ENCODE measurements at regions not wholly inside any gene's neighbourhood (a gene's known extent, or its start where the extent isn't known, plus 50 kb on each side); places are given as distances from the start of the nearest gene placed in this dataset.
"Not testable (repeated sequence)": the region's sequence is repeated elsewhere in the genome, so short reads cannot be mapped to it uniquely, and the experiment has no call there.

DNA sequence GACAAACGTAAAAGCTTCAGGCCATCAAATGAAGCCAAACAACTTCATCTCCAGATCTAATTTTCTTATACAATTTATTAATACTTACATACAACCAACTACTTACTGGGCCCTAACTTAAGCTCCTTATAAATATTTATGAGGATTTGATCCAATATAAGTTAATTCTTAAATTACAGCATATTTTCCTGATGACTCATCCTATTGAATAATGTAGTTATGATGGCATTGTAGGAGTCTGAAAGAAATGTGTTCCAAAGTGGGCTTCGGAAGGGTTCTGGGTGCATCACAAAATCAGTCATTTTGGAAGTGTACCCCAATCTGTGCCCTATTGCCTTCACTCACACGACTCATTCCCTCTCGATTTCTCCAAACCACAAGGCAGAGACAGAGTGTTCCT, 455.1 kb upstream of the CTSO start:
- DNase-seq (ENCODE audit: low read depth): no peak

DNA sequence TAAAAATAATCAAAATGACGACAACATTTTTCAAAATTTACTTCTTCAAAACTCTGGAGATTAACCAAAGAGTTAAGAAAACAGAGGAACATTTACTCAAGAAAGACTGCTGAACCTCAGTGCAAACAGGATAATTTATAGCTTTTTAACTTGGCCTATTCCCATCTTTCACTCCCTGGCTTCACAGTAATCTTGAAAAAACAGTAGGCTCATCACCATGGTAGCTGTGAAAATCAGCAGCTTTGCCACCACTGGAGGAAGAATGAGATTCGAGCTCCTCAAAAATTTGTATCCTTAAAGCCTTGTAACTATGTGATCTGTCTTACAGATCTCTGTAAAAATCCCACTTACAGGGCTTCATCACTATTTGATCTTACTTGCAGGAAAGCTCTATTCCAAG, 447.7 kb upstream of the CTSO start:
- DNase-seq (ENCODE audit: low read depth): no peak

DNA sequence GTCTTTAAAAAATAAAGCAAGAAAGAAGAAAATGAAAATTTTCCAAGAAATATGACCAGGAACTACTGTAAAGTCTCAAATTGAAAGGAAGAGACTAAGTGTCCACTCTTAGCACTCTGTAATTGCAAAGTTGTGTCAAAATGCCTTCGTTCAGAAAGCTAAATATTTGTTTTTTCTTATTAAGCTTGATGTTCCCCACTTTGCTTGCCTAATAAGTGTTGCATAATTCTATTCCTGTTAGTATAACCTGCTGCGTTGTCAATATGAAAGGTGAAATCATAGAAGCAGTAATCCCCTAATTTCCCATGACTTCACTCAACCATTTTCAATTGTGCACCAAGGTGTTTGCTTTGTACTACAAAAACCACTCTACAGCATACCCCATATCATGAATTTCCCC, 442.9 kb upstream of the CTSO start:
- DNase-seq (ENCODE audit: low read depth): no peak

DNA sequence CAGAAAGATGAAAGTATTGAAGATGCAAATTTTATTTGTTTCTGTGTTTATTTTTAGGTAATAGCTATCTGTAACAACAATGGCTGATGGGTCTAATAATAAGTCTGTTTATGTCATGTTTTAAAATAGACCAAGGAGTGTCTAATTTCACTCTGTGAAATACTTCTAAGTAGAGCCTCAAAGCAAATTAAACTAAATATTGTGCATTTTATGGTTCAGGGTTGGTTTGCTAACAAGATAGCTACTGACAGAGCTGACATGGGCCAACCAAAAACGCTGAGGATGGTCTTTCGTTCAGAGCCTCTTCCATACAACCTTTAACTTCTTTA, 437.6 kb upstream of the CTSO start:
- DNase-seq (ENCODE audit: low read depth): no peak

DNA sequence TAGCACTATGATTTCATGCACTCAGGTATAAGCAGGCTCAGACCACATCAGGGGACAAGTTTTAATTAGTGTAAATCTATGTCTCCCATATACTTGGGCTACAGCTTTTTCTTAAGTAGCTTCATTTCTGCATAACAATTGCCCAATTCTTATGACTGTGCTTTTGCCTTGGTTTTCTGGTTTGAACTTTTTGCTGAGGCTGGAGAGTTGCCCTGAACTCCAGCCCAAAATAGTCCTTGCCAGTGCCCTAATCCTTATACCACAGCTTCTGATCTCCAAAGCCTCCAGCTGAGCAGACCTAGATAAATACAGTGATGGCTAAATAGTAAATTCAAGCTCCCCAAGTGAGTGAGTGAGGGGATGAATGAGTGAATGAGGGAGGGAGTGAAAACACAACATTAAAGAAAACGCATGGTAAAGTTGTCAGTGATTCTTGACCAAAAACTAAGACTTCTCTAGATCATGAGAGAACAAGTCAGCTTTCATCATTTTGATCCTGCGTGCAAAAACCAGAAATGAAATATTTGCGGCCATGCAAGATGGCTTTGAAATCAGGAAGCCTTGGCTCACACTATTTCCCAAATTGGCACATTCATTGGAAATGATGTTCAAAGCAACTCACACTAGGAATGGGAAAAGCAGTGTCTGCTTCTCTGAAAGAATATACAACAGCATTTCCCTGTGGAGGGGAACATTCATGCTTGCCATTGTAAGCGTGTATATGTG, 437.1 kb upstream of the CTSO start:
- no peak for DNase-seq (ENCODE audit: low read depth)

DNA sequence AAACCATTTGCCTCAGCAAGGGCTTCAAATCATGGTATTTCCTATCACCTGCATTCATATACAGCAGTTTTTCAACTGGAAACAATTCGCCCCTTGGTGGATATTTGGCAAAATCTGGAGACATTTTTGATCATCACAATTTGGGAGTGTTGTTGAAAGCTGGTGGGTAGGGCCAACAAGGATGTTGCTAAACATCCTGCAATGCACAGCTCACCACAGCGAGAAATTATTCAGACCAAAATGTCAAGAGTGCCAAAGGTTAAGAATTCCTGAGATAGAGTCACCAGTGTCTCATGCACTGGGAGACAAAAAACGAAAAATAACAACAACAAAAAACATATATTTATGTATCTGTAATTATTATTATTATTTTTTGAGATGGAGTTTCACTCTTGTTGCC, 435.2 kb upstream of the CTSO start:
- DNase-seq (ENCODE audit: low read depth): no peak

DNA sequence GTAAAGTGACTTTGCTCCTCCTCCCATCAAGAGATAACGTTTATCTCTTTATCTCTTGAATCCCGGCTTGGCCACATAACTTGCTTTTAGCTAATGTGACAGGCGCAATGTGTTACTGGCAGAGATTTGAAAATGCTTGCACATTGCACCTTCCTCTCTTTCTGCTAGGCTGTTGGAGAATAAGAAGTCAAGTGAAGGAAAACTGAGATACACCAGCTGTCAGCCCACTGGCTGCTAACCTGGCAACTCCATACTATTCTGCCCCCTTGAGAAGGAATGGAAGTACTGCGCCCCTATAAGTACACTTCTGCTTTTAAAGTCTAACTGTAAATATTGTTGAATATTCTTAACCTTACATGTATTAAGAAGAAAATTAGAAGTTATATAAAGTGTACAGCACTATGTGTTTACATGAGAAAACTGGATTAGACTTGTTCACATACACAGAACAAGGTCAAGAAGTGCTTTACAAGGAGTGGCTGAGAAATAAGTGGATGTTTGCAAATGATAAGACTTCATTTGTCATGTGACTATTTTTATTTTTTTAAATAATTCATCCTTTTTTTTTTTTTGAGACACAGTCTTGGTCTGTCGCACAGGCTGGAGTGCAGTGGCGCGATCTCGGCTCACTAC, 424.5 kb upstream of the CTSO start:
- DNase-seq (ENCODE audit: low read depth): no peak

DNA sequence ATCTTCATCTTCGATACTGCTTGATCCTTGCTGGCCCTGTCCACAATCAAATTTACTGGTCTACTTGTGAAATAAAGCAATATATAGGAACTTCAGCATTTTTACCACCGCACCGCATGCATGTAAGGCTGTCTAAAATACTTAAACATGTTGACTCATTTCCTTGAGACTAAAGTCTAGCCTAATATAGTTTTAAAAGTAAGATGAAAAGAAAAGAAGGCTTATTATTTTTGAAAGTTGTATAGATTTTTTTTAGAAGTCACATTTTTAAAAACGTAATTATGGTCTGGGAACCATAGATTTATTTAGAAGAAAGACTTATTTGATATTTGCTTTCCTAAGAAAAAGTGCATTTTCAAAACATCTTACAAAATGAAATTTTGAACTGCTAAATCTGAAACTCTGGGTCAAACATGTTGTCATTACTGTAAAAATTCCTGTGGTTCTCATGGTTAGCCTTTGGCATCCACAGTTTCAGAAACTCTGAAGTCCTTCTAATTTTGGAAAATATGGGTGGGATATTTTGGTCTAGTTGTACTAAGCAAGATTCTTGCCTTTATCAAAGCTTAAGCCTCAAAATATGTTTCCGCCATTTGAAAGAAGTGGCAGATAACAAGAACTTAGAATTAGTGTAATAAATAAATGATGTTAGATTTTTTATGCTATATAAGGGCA, 423.5 kb upstream of the CTSO start:
- no peak for DNase-seq (ENCODE audit: low read depth)

DNA sequence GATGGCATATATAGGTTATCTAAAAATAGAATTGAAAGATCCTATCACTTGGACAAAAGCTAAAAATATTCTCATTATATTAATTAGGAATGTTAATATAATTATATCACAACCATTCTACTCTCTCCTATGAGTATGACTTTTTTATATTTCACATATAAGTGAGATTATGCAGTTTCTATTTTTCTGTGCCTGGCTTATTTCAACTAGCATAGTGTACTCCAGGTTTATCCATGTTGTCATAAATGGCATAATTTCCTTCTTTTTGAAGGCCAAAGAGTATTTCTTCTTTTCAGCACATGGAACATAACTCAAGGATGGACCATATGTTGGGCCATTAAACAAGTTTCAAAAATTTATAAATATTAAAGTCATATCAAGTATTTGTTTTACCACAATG, 421.2 kb upstream of the CTSO start:
- no peak for DNase-seq (ENCODE audit: low read depth)

DNA sequence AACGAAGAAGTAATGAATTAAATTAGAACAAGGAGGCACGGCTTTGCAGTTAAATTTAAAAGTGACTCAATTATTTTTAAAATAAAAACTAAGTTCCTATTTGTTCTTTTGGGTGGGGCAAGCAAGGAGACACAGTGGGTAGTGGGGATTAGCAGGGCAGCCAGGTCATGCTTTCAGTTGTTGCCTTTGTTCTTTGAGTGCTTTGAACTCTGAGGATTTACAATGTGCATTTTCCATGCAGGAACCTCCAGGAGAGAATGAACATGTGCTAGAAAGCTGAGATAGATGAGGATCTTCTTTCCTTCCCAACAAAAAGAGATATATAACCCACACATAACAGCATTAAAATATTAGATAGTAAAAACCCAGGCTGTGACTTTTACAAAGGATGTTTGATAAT, 420.4 kb upstream of the CTSO start:
- no peak for DNase-seq (ENCODE audit: low read depth)

DNA sequence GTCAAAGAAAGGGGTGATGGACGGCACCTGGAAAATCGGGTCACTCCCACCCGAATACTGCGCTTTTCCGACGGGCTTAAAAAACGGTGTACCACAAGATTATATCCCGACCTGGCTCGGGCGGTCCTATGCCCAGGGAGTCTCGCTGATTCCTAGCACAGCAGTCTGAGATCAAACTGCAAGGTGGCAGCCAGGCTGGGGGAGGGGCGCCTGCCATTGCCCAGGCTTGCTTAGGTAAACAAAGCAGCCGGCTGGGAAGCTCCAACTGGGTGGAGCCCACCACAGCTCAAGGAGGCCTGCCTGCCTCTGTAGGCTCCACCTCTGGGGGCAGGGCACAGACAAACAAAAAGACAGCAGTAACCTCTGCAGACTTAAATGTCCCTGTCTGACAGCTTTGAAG, 413.8 kb upstream of the CTSO start:
- not testable (repeated sequence) for DNase-seq (ENCODE audit: low read depth)

DNA sequence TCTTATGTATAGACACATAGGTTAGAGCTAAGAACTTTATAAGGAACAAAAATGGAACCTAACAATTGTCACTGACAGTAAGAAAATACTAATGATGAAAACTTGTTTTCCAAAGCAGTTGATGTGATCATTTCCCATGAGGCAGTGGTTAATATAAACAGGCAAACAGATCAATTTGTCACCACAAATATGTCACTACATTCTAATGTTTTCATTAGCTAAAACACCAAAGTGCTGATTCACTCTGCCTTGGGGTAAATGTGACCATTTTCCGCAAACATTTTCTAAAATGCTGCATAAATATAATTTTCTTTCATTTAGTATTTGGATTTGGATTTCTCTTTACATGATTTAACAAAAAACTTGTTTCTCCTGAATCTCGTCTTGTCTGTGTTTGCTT, 408.9 kb upstream of the CTSO start:
- DNase-seq (ENCODE audit: low read depth): no peak

DNA sequence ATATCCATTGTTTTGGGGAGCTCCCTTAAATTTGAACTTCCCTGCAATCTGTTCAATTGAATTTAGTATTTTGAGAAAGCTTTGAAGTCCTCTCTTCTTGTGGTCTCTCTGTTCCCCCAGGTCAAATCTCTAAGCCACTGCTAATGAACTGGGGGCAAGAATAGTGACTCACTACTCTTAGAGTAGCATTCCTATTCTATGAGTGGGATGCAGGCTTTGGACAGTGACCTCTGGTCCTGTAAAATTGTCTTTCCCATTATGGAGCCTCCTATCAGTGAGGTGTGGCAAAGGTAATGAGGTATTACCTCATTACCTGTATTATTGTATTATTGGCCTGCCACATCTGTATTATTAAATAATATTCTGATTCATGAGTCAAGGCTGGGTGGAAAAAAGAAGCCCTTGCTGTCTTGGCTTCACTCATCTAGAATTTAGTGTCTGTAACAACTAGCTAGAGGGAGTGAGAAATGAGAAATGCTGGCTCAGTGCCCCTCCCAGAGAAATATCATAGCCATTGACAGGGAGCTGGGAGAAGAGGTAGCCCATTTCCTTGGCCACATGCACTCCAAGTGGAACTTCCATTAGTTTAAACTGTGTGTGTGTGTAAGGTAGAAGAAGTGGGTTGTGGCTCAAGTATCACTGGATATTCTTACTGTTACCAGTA, 393.9 kb upstream of the CTSO start:
- DNase-seq (ENCODE audit: low read depth): no peak

DNA sequence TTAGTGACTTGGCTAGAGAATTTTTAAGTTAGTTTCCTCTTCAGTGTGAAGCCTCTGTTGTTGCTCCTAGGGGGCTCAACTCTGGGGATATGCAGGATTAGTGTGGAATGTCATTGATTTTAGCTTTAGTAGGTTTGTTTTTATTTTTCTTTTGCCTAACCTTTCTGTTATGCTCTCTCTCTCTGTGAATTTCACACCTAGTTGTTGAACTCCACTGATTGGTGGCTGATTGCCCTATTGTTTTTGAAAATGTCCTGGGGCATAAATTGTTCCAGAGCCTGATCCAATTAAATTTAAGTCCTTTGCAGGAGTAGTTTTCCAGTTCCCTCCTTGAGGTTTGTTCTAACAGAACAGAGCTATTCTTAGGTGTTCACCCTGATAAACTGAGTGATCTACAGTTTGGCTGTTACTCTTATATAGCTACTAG, 393.3 kb upstream of the CTSO start:
- no peak for DNase-seq (ENCODE audit: low read depth)

DNA sequence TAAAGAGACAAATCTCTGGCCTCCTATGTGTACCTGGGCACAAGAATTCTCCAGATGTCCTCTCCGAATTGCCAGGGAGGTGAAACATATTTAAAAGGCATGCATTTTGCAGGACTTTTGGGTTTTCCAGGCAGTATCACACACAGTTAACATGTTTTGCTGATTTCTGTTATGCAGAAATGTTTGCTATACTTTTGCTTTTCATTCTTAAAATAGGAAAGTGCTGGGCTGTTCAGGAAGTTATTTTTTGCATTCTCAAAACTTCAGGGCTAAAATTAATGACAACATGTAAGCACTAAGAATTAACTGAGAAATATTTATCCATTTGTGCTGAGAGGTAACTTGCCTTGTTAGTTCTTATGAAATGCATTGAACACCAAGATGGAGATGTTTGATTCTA, 390.7 kb upstream of the CTSO start:
- no peak for DNase-seq (ENCODE audit: low read depth)

DNA sequence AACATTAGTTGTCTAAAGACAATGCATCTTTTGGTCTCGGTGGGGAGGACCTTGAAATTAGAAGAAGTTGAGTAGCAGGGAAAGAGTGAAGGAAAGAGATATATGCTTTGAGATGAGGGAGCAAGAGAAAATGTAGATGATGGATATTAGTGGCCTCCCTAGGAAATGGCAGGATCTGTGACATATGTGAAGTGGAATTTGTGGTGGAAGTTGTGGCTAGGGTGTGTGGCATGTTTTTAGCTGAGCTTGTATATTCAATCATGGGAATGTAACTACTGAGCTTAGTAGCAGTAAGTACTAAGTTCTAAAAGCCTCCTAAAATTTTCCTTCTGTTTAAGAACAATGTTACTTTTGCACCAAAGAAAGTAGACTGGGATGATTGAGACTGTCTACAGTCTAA, 382.8 kb upstream of the CTSO start:
- DNase-seq (ENCODE audit: low read depth): no peak

DNA sequence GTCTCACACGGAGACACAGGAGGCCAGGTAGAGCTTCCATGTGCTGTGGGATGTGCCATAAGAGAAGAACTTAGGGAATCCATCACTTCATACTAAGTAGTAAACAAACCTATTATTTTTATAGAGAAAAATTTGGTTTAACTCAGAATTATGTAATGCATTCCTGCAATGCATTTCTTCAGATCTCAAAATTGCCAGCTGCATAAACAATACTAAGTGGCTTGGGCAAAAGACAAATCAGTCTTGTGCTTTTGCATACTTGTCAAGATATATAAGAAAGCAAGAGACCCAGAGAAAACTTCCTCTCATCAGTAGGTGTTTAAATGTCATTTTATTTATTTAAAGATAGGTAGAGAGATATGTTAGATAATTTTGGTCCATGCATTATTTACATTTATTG, 382.1 kb upstream of the CTSO start:
- DNase-seq (ENCODE audit: low read depth): no peak

DNA sequence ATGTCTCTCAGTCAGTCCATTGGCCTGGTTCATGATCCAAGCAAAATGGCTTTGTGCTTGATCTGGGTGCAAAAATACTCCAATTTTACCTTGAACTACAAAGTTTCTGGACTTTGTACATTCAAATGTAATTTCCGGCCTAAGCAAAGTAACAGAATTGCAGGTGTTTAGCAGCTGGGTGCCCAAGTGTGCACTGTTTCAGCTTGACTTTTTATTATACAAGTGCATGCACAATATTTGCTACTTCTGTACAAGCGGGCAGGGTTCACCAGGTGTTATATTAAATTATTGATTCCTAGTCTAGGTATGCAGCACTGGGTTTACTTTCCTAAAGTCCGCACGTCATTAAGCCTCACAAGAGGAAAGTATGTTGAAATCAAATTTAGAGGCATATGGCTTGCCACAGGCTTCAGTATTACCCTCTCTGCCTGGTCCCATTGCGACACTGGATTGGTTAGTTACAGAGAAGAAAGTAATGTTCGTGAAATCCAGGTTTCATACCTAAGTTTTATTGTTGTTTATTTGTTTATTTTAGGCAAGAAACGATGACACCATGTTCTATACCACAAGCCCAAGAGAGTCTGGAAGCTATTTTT, 376.9 kb upstream of the CTSO start:
- no peak for DNase-seq (ENCODE audit: low read depth)

DNA sequence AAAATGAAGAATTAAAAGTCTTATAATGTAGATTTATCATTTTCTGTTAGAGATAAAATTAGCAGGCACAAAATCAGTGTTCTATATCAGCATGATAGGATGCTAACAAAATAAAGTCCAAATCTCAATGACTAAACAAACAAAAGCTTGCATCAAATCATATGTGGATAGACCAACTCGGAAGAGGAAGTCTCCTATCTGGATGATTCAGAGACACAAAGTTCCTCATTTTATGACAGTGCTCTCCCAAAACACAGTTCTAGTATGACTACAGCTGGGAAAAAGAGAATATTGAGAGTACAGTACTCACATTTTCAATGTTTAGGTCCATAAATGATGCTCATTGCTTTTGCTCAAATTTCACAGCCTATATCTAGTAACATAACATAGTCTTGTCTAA, 376.1 kb upstream of the CTSO start:
- DNase-seq (ENCODE audit: low read depth): no peak

DNA sequence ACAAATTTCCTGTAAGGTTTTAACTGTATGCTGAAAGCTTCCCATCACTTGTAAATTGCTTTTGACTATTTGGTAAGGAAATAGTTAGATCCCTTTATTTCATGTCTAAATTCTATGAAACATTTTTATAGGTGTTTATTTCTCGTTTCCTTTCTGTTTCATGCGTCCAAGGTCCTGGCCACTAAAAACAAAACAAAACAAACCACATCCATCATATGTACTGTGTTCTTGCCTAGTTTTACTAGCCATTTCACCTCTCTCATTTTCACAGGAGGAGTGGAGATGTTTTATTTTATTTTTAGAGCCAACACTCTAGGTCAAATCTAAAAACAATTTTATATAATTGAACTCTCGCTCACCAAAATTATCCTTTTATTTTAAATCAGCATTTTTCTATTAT, 375.2 kb upstream of the CTSO start:
- no peak for DNase-seq (ENCODE audit: low read depth)

DNA sequence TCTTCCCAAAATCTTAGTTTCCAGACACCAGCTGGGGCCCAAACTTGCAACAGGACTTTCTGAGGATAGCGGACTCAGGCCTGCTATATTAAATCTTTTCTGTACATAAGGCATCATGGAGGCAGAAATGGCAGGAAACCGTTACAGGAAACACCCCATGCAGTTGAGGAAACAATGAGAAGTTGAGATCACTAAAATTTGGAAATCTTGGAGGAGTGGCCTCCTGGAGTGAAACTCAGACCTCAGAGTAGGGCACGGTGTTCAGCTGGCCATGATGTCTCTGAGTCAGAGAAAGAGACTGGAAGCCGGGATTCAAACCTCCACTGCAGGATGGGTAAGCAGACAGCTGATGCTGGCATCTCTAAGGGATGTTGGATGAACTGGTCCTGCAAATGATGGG, 372.6 kb upstream of the CTSO start:
- no peak for DNase-seq (ENCODE audit: low read depth)

DNA sequence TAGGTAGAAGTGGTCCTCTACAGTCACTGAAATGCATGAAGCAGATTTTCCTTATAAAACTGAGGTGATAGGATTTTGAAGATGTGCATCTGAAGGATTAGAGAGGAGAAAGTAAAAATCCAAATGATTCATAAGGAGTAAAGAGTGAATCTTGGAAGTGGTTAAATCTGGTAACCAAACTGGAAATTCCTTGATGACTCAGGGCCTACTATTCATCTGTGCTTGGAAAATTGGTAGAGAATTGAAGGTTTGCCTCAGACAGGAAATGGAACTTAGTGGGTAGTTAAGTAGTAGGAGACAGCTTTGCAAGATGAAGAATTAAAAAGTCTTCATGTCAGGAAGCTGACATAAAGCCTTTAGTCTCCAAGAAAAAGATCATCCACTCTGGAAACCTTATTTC, 368.9 kb upstream of the CTSO start:
- DNase-seq (ENCODE audit: low read depth): no peak

DNA sequence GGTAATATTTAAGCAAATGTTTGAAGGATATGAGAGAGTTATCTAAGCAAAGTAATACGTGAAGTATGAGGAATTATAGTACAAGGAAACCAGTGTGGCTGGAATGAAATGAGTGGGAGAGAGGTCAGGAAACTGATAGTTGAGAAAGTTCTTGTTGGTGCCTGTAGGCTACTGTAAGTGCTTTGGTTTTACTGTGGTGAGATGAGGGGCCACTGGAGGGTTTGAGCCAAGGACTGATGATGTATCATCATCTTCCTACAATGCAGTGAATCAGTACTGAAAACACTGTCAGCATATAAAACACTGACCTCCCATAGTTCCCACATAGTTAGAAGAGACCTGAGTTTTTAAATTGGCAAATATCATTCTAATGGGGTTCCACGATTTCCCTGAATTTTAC, 367.5 kb upstream of the CTSO start:
- DNase-seq (ENCODE audit: low read depth): no peak
